ENCODE measurements at regions not wholly inside any gene's neighbourhood (a gene's known extent, or its start where the extent isn't known, plus 50 kb on each side); places are given as distances from the start of the nearest gene placed in this dataset.

DNA sequence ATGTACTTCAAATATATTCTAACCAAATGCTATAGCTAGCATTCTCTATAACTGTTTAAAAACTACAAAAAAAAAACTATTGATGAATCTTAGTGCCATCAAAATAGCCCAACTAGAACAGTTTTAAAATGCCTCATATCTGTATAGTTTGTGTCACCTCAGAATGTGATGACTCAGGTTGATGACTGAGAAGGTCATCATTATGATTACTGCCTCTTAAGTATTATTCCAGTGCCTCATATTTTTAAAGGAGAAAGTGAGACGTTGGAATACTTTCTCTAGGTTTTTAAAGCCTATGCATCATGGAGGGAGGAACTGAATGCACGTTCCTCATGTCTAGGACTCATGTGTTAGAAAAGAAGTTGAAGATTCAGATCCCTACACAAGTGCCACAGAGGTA is 88.2 kb downstream of the TMA16 start:
- no peaks in the 10 kb centered on the region for H3K27me3 ChIP-seq (replicated peaks; ENCODE audit: insufficient read depth)
- H3K27ac ChIP-seq: no peak overlapping the region
- H3K4me3 ChIP-seq: no peak overlapping the region
- no peaks in the 10 kb centered on the region for H3K4me1 ChIP-seq (ENCODE audit: control insufficient read depth in 1 of 2, low read depth in 2 of 2)
- H3K9me3 ChIP-seq: no peaks in the 10 kb centered on the region
- DNase-seq (ENCODE audit: low spot score) (no peak), ATAC-seq (ENCODE audit: insufficient number of reproducible peaks, low FRiP score, low read depth) (no peak)
- H3K36me3 ChIP-seq: no peaks in the 10 kb centered on the region
- TF ChIP-seq, protein P1, sequence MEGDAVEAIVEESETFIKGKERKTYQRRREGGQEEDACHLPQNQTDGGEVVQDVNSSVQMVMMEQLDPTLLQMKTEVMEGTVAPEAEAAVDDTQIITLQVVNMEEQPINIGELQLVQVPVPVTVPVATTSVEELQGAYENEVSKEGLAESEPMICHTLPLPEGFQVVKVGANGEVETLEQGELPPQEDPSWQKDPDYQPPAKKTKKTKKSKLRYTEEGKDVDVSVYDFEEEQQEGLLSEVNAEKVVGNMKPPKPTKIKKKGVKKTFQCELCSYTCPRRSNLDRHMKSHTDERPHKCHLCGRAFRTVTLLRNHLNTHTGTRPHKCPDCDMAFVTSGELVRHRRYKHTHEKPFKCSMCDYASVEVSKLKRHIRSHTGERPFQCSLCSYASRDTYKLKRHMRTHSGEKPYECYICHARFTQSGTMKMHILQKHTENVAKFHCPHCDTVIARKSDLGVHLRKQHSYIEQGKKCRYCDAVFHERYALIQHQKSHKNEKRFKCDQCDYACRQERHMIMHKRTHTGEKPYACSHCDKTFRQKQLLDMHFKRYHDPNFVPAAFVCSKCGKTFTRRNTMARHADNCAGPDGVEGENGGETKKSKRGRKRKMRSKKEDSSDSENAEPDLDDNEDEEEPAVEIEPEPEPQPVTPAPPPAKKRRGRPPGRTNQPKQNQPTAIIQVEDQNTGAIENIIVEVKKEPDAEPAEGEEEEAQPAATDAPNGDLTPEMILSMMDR (IDR thresholded peaks at IDR 0.05): no peak

DNA sequence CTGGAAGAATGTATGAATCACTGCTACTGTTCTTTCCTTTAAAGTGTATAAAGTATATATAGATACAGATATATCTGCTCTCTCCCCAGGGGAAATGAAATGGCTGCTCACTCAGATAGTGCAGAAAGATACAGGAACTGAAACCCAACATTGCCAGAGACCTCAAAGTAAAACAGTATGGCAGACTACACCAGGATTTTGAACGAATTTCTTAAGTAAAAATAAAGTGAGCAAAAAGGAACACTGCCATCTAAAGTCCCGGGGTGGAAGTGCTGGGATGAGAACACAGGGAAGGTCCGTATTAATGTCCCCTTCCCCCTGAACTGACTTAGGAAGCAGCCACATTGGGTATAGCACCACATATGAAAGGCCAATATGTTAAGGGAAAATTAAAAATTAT is 93.4 kb downstream of the TMA16 start:
- no peak for ATAC-seq (ENCODE audit: insufficient number of reproducible peaks, low FRiP score, low read depth)
- H3K27me3 ChIP-seq (replicated peaks; ENCODE audit: insufficient read depth): no peaks in the 10 kb centered on the region
- no peaks in the 10 kb centered on the region for H3K4me1 ChIP-seq (ENCODE audit: control insufficient read depth in 1 of 2, low read depth in 2 of 2)
- no peak for DNase-seq (ENCODE audit: low spot score)
- H3K36me3 ChIP-seq: no peaks in the 10 kb centered on the region
- no peak overlapping the region for H3K27ac ChIP-seq
- no peak overlapping the region for H3K4me3 ChIP-seq
- TF ChIP-seq, protein P1 (IDR thresholded peaks at IDR 0.05): no peak
- no peaks in the 10 kb centered on the region for H3K9me3 ChIP-seq

DNA sequence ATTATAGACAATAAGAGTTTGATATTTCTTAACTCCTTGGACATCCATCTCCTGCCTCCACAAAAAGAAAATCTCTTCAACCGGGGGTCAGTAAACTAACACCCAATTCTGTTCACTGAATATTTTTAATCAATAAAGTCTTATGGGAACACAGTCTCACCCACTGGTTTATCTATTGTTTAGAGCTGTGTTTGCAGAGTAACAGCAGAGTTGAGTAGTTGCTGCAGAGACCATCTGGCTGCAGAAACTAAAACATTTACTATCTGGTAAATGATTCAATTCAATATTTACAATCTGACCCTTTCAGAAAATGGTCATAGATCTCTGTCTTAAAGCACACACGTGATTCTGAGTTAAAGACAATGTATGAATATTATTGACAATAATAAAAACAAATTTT is 94.0 kb downstream of the TMA16 start:
- H3K9me3 ChIP-seq: no peaks in the 10 kb centered on the region
- no peaks in the 10 kb centered on the region for H3K4me1 ChIP-seq (ENCODE audit: control insufficient read depth in 1 of 2, low read depth in 2 of 2)
- no peak for DNase-seq (ENCODE audit: low spot score)
- H3K27me3 ChIP-seq (replicated peaks; ENCODE audit: insufficient read depth): no peaks in the 10 kb centered on the region
- ATAC-seq (ENCODE audit: insufficient number of reproducible peaks, low FRiP score, low read depth): no peak
- TF ChIP-seq, protein P1 (IDR thresholded peaks at IDR 0.05): no peak
- H3K27ac ChIP-seq: no peak overlapping the region
- H3K36me3 ChIP-seq: no peaks in the 10 kb centered on the region
- H3K4me3 ChIP-seq: no peak overlapping the region

DNA sequence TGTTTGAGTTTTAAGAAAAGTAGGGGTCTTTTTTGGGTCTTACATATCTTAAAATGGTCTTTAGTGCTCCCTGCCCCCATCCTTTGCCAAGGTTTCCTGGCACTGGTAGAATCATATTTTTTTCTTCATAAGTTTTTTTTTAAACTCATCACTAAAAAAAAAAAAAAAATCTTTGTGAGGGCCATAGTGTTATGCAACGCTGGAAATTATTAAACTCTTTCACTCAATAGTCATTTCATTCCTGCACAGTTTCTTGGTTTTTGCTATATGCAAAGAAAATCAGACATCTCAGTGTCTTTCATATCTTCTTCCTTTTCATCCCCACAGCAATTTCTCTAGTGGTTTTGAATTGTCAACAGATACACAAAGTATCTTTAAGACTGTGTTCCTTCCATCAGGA is 95.6 kb downstream of the TMA16 start:
- Histone ChIP-seq H3K4me3 (no peak overlapping the region), H3K36me3 (no peaks in the 10 kb centered on the region), H3K9me3 (no peaks in the 10 kb centered on the region), H3K4me1 (ENCODE audit: control insufficient read depth in 1 of 2, low read depth in 2 of 2) (no peaks in the 10 kb centered on the region), H3K27ac (no peak overlapping the region), H3K27me3 (replicated peaks; ENCODE audit: insufficient read depth) (no peaks in the 10 kb centered on the region)
- ATAC-seq (ENCODE audit: insufficient number of reproducible peaks, low FRiP score, low read depth) (no peak), DNase-seq (ENCODE audit: low spot score) (no peak)
- TF ChIP-seq, protein P1 (IDR thresholded peaks at IDR 0.05): no peak

DNA sequence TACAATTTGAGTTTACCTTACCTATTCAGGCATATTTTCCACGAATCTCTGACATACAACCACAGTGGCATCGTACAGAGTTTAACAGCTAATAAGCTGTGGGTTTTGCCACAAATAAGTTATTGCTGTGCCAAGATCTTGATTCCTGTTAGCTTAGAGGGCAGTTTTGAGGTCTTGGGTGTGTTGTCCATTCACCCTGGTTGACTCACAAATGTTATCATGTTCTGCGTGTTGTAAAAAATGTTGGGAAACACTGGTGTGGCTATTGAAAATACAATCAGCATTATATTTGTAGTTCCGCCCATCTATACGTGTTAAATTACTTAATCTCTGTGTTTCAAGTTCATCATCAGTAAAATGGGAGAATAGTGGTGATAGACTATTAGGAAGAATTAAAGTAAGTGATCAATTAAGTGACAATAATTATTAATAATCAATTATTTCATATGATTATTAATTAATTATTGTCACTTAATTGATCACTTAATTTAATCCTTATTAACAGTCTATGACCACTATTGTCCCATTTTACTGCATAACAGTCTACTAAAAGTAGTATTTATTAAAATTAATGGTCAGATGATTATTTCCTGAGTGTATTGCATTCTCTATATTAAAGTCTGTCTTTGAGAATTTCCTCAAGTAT is 96.3 kb downstream of the TMA16 start:
- no peak overlapping the region for H3K4me3 ChIP-seq
- H3K27ac ChIP-seq: no peak overlapping the region
- H3K9me3 ChIP-seq: no peaks in the 10 kb centered on the region
- no peaks in the 10 kb centered on the region for H3K4me1 ChIP-seq (ENCODE audit: control insufficient read depth in 1 of 2, low read depth in 2 of 2)
- no peaks in the 10 kb centered on the region for H3K27me3 ChIP-seq (replicated peaks; ENCODE audit: insufficient read depth)
- no peaks in the 10 kb centered on the region for H3K36me3 ChIP-seq
- TF ChIP-seq, protein P1 (IDR thresholded peaks at IDR 0.05): no peak
- no peak for DNase-seq (ENCODE audit: low spot score)
- no peak for ATAC-seq (ENCODE audit: insufficient number of reproducible peaks, low FRiP score, low read depth)
